ENCODE measurements at regions not wholly inside any gene's neighbourhood (a gene's known extent, or its start where the extent isn't known, plus 50 kb on each side); places are given as distances from the start of the nearest gene placed in this dataset.

DNA sequence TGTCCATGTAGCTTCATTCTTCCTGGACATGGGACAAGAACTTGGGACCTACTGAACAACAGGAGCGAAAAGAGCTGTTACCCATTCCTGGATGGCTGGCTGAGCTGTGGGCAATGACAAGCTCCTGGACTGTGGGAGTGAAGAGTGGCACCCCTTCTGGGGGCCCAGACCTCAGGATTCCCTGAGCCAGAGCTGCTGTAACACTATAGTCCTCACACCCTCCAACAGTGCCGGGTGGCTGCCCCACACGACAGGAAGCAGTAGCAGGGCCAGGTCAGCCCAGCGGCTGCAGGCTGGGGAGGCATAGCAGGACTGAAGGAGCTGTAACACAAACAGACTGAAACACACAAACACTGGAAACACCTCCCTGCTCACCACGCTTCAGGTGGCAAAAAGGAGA lies 169.7 kb upstream of the IRX2 start:
- DNase-seq: no peak

- DNase-seq: no peak
Measured at GRCh38 chr5:2920312-2920711, 168.8 kb upstream of the IRX2 start.

DNA sequence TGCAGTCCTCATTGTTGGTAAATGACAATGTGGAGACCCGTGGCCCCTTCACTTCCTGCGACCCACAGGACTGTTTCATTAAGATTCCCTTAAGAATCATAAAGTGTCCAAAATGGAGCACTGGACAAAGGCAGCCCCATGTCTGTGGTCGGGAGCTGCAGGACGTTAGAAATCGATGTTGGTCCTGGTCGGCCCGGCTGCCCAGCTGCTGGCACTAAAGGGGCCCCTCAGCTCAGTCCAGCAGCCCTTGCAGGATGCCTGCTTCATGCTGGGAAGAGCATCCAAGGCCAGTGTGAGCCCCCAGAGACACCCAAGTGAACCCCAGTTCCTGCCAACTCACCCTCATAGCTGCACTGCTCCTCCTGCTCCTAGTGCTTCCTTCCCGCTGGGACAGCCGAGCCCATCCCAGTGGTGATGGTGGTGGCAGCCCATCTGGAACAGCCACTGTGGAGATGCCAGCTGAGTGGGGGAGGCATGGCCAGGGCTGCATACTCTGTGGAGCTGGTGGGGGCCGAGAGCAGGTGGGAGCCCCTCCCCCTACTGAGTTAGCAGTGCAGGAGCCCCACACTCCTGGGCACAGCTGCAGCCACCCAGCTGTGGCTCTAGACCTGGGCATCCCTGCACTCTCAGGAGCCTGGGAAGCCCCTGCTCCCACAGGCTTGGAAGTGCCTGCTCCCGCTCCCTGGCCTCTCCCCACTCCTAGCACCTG lies 168.0 kb upstream of the IRX2 start:
- no peak for DNase-seq

DNA sequence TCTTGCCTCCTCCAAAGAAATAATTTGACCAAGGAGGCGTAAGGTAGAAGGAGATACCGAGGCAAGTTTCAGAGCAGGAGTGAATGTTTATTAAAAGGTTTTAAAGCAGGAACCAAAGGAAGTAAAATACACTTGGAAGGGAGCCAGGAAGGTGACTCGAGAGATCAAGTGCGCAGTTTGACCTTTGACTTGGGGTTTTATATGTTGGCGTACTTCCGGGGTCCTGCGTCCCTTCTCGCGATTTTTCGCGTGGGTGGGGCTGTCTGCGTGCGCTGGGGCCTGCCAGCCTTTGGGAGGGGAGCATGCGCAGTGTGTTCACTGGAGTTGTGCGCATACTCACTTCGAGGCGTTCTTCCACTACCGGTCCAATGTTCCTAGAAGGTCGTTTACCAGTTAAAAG lies 166.0 kb upstream of the IRX2 start:
- DNase-seq: no peak

DNA sequence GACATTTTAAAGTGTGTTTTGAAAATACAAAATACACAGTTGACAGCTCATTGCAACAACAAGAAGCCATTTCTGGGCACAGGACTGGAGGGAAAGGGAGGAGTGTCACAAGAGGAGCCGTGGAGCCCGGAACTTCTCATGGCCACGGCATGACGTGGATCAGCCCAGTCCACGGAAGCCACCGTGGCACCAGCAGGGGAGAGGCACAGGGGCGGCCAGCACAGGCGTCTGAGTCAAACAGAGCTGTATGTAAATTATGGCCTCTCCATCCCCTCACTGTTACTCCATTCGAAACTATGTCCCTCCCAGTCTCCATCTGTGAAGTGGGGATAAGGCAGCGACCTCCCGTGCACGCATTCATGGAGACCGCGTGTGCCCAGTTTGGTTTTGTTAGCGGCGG lies 165.6 kb upstream of the IRX2 start:
- no peak for DNase-seq

- no peak for DNase-seq
Measured at GRCh38 chr5:2916076-2916682, 164.7 kb upstream of the IRX2 start.

DNA sequence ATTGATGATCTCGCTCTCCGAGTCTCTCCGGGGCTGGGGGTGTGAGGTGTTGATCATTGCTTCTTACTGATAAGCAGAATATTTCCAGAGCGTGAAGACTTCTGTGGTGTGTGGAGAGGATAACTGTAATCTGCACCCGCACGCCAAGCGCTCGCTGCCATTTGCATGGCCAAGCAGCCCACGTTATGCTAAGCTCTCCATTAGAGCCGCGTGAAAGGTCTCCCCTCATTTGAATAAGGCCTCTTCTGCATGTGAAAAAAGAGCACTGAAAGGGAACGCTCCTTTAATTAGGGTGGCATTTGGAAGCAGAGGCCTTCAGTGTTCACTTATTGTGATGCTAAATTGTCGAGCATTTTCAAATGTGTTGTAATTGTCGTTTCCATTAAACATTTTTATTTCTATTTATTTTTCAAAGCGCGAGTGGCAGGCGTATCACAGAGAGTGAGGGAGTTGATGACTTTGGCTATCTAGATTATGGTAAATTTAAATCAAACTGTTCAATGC lies 163.6 kb upstream of the IRX2 start:
- no peak for DNase-seq

- no peak for DNase-seq
Measured at GRCh38 chr5:2914022-2914661, 162.7 kb upstream of the IRX2 start.

GRCh38 chr5:2913281-2913680 lies 161.8 kb upstream of the IRX2 start:
- no peak for DNase-seq

DNA sequence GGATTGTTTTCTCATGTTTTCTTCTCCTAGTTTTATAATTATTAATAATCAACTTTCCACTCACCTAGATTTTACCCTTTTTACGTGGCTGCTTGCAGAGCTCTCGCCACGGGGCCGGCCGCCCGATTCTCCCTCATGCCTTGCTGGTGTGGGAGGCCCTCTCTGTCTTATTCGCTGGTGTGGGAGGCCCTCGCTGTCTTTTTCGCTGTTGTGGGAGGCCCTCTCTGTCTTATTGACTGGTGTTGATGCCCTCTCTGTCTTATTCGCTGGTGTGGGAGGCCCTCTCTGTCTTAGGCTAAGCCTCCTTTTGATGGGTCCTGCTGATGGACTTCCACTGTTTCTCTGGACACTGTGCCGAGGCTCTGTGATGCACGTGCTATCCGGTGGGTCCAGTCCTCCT lies 161.3 kb upstream of the IRX2 start:
- DNase-seq: no peak

- no peak for DNase-seq
Measured at GRCh38 chr5:2910401-2911175, 159.1 kb upstream of the IRX2 start.

- DNase-seq: no peak
Measured at GRCh38 chr5:2909035-2909434, 157.6 kb upstream of the IRX2 start.

DNA sequence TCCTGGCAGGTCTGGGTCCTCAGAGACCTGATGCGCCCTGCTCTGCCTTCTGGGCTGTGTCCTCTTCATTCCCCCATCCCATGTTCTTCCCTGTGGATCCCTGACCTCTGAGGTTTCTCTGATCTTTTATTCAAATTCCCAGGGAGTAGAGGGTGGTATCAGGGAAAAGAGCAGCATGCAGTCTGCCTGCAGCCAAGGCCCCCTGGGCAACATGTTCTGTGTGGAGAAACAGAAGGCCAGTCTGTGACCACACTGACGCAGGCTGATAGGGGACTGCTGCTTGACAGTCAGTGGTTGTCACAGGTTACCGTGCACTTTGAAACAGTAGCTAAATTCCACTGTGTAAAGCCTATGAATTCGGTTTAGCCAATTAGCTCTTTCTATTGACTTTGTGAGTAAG lies 156.6 kb upstream of the IRX2 start:
- no peak for DNase-seq

DNA sequence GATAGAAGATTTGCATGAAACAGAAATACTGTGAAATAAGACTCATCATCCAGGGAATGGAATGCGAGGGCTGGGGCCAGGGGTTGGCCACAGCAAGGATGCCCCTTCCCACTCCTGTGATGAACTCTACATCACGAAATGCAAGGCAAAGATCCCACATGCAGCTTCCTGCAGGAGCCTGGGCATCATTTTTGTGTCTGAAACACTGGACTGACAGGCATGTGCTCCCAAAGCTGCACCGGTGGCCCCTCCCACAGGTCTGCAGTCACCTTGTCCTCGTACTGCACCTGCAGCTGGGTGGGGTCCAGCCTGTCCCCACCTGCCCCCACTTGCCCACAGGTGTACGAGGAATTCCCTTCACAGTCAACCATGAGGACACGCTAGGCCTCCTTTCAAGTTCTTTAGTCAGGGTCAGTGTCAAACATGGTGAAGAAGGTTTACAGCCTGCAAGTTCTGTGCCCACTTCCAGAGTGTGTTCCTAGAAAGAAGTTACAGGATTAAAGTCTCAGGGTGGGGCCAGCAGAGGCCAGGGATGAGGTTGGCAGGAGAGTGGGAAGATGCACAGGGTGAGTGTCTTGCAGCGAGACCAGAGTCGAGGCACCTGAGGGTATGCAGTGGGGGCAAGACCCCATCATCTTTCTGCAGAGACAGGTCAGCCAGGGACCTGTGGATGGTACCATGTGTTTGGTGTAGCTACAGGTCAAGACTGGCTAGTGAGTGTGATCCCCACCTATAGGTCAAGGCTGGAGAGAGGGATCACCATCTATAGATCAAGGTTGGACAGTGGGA lies 155.0 kb upstream of the IRX2 start:
- no peak for DNase-seq

GRCh38 chr5:2905741-2906140 lies 154.3 kb upstream of the IRX2 start:
- DNase-seq: no peak

DNA sequence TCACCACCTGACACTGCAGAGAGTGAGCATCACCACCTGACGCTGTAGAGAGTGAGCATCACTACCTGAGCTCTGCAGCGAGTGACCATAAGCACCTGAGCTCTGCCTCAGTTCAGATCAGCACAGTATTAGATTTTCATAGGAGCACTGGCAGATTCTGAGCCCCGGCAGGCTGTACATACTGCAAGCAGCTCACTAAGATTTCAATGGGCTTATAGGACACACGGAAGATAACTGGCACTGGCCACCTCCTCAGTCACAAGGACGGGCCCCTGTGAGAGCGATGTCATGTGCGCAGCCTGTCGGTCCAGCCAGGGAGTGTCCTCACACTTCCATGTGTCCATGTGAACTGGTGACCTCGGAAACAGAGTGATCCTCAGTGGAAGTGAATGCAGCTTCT lies 153.5 kb upstream of the IRX2 start:
- no peak for DNase-seq

GRCh38 chr5:2904399-2904798 lies 152.9 kb upstream of the IRX2 start:
- DNase-seq: no peak

DNA sequence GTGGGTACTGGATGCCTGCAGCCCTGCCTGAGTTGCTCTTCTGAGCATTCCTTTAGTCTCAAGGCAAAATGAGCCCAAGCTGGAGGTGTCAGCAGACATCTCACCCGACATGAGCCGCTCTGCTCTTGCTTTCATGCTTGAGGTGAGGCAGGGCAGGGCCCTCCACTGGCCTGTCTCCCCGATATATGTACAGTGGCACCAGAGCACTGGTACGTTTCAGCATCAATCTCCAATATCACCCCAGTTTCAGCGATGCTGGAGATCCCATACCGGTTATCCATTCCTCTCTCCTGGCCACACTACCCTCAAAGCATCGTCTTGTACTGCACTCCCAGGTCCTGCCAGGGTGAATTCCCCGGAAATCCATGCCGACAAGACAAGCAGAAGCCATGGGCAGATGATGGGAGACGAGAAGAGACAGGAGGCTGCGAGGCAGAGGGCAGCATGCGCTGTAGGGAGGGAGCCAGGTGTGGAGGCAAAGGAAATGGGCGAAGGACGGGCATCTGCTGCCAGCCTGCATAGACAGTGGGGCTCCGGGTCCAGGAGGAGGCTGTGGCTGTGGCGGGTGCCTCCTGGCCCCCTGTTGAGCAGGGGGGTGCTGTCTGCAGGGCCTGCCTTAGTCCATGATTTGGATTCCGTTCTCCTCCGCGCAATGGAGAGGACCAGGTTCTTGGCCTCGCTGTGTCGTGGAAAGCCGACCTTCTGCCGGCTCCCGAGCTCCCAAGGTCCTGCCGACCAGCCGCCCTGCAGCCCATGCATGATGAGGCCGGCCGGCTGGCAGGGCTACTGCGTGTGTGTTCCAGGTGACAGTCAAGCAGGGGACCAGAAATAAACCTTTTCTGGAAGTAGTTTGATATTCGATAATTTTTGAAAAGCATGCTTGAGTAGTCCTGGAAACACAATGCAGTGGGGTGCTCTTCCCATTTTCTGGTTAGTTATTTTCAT lies 152.2 kb upstream of the IRX2 start:
- DNase-seq: no peak

GRCh38 chr5:2902742-2903297 lies 151.3 kb upstream of the IRX2 start:
- DNase-seq: no peak

DNA sequence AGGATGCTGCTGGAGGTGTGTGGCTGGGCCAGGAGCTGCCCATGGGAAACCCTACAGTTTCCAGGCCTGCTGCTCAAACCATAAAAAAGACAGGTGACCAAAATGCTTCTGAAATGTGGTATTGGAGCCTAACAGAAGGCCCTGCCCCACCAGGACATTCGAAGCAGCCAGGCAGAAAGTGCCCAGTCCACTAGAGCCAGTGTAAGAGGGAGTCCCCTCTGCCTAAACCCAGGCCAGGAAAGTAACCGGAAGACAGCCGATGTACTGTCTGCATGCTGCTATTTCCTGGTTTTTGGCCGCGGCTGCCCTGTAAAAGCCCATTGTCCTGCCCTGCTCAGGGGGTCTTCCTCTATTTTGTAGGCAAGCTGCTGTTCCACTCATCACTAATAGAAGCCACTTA lies 150.7 kb upstream of the IRX2 start:
- DNase-seq: no peak

DNA sequence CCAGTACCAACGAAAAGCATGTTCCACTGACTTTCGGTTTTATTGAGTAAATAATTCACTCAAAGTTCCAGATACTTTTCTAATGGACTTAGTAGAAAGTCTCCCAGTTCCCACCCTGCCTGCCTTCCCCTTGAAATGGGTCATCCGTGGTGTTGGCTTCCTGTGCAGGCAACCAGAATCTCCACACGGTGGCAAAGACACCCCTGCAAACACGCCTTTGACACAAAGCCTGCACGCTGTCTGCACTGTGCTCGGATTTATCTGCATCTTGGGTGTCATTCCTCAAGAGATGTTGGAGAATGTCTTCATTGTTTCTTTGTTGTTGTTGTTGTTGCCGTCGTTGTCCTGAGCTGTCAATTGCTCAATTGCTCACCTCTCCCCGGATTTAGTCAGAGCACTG lies 150.0 kb upstream of the IRX2 start:
- no peak for DNase-seq

Data from NCI-H1417 treated with DMSO at 0.1 percent for 48 hours (cell line).